ENCODE measurements at regions not wholly inside any gene's neighbourhood (a gene's known extent, or its start where the extent isn't known, plus 50 kb on each side); places are given as distances from the start of the nearest gene placed in this dataset.

GRCh38 chr10:78966844-78967488 is 101.8 kb upstream of the ZMIZ1 start:
- no peak for DNase-seq (ENCODE audit: extremely low read depth, low read depth)

GRCh38 chr10:78968300-78968942 is 100.3 kb upstream of the ZMIZ1 start:
- DNase-seq (ENCODE audit: extremely low read depth, low read depth) = no peak

- DNase-seq (ENCODE audit: extremely low read depth, low read depth) = no peak
Observed at GRCh38 chr10:78968943-78969342, 99.8 kb upstream of the ZMIZ1 start.

DNA sequence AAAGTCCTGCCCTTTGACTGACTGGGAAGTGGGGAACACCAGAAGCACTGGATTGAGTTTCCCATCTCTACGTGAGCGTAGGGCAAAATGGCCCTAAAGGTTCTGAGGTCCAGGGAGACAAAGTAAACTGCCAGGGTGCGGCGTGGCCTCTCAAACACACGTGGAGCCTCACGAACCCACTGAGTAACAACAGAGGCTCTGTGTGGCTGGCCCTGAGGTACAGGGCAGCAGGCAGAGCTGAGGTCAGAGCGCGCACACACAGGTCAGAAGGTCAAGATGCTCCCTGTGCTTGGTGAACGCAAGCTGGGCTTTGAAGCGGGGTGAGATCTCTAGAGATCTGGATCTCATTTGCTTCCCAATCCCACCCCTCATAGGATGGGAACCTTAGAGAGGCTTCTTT is 99.0 kb upstream of the ZMIZ1 start:
- no peak for DNase-seq (ENCODE audit: extremely low read depth, low read depth)

DNA sequence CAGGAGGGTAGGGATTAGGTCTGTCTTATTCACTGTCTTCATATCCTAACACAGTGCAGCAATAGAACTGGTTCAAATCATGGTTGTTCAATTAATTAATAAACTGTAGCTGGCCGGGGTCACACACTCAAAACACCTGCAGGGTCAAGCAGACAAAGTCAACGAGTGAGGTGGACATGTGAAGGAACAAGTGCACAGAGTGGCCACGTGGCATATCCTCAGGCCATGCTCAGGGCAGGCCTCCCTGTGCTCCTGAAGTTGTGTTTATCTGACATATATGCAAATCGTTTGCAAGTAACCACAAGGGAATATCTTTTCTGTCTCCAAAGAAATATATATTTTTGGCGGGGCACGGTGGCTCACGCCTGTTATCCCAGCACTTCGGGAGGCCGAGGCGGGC is 98.5 kb upstream of the ZMIZ1 start:
- no peak for DNase-seq (ENCODE audit: extremely low read depth, low read depth)

DNA sequence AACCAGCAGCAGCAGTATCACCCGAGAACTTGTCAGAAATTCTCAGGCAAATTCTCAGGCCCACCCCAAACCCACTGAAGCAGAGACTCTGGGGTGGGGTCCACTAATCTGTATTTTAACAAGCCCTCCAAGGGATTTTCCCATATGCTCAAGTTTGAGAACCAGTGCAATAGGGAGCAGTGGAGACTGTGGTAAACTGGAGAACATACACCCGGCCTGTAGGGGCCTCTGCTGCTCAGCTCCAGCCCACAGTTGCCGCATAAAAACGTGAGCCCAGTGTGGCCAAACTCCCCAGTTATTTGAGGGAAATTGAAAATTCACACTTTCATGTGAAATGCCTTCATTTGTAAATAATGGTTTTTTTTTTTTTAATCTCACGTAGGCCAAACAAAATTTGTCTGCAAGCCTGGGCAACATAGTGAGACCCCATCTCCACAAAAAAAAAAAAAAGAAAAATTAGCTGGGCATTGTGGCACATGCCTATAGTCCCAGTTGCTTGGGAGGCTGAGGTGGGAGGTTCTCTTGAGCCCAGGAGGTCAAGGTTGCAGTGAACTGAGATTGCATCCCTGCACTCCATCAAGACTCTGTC is 97.6 kb upstream of the ZMIZ1 start:
- DNase-seq (ENCODE audit: extremely low read depth, low read depth) = no peak

DNA sequence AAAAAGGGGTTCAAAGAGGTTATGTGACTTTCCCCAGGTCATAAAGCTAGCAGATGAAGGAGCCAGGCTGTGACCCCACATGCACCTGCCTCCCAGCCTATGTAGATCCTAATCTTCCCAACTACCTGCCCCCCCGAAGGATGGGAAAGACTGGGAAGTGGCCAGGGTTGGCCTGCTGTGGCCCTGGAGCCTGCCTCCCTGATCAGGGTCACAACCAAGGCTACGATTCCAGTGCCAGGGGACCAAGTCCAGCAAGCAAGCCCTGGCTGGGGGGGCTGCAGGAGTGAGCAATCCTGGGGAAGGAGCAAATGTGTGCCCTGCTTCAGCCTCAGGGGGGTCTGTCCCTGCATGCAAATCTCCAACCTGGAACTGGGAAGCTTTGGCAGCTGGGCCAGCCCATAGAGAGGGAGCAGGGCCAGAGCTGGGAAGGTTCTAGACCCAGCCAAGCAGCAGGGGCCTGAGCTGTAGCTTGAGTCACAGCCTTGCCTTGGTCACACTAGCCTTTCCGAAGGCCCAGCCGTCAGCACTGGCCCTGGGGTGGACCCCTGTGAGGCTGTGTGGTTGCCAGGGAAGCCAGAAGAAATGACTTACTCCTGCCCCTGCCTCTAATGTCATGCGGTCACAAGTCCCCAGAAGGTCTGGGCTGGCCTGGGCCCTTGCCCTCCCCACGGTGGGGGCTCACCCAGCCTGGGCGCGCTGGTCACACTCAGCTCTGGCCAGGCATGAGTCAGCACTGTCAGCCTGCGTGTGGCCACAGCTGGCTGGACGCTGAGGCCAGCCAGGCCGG is 96.4 kb upstream of the ZMIZ1 start:
- DNase-seq (ENCODE audit: extremely low read depth, low read depth) = peak; percentile 73

DNA sequence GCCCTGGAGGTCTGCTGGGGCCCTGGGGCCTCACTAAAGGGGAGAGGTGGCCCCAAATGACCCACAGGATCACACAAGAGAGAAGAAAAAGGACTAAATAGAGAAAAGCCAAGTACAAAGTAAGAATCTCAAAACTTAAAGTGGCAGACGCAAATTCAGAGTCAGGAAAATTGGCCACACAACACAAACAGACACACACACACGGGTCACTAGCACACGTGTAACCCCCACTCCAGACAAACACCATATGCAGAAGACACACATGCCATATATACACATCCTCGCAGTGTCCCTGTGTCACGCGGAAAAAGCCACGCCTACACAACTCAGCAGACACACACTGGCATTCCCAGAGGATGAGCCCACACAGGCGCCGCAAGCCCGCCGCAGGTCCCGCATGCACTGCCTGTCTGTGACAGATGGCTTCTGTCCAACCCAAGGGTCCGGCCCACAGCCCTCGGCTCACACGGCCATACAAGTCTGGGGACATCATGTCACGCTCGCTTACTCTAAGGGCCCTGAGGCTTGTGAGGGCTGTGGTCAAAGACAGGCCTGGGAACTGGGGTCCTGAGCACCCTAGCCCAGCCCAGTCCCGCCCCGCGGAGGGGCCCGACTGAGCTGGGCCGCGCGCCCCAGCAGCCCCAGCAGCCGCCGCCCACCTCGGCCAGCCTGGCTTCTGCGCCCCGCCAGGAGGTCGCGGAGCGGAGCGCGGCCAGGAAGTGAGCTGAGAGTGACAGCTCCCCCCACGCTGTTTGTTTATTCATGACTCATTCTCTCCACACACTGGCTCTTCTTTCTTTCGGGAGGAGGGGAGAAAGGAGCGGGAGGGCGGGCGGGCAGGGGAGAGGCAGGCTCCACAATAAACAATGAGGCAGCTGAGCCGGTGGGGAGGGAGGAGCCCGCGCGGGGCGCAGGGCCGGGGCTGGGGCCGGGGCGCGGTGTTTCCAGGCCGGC is 95.5 kb upstream of the ZMIZ1 start:
- DNase-seq (ENCODE audit: extremely low read depth, low read depth) = peak; percentile 96

DNA sequence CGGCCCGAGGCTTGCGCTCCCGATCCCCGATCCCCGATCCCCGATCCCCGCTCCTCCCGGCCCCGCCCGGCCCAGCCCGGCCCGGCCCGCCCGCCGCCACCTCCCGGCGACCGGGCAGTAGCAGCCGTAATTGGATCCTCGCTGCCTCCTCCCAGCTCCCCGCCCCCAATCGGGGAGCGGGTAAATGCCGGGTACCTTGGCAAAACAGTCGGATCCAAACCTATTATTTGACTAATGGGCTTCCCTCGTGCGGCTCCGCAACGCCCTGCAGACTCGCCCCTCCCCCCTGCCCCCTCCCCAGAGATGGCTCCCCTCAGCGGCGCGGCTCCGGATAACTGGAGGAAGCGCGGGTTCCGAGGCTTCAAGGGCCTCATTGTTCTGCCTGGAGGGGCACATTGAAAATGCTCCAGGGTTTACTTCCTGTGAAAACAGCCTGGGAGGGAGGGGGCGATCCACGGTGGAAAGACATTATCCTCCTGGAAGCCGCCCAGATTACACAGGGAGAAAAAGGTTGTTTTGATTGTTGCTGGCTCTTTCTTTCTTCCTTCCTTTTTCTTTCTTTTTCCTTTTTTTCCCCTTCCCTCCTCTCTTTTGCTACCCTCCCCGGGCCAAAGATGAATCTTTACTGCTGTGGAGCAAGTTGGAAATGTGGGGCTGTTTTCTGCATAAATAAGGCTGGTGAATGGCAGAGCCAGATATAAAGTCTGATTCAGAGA is 94.7 kb upstream of the ZMIZ1 start:
- peak; percentile 71 for DNase-seq (ENCODE audit: extremely low read depth, low read depth)

- DNase-seq (ENCODE audit: extremely low read depth, low read depth) = peak; percentile 66
Observed at GRCh38 chr10:78974617-78975317, 94.0 kb upstream of the ZMIZ1 start.

- no peak for DNase-seq (ENCODE audit: extremely low read depth, low read depth)
Observed at GRCh38 chr10:78975926-78976325, 92.8 kb upstream of the ZMIZ1 start.

DNA sequence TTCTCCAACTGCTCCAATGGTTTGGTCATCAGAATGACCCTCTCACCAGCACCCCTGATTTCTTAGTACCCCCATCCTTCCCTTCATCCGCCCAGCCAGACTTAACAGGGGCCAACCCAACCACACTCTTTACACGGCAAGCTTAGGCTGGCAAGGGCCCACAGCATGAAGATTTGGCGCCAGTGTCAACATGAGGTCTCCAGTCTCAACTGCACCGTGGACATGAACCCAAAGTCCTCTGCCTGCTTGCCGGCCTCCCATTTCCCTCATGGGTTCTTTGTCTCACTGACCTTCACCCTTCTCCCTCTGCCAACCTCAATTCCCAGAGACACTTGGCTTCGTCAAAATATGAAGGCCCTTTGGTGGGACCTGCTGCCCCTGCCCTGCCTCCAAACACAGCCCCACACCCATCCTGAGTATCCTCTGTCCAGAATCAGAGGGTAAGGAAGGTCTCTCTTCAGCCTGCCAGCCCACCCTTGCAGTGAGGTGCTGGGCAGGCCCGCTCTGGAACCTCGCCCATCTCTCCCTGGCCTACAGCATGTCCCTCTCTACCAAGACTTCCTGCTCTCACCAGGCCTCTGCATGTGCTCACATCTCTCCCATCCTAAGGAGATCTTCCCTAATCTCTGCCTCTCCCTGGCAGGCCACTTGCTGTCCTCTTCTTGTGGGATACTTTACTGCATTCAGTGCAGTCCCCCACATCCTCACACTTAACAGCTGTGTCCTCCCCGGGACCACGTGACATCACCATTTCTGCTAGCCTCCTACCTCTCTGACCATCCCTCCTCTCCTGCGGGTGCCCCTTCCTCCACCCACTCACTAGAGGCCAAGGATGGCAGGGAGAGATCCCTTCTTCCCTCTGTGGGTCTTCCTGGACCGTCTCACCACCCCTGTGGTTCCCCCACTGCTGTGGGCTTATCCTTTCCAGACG is 91.7 kb upstream of the ZMIZ1 start:
- no peak for DNase-seq (ENCODE audit: extremely low read depth, low read depth)

DNA sequence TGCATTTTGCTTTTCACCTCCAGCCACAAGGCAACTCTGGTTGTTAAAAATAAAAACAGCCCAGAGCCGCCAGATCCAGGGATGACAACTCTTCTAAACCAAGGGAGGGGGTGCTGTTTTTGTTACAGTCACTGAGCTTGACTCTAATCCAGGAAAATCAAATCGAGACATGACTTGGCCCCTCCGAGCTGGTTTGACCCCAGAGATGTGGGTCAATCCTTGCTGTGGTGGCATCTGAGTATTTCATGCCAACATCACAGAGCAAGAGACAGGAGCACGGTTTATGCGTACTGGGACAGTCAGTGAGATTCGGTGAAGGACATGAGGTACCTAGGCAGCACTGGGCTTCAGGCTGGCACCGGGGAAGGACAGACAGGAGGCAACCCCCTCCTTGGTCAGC is 88.8 kb upstream of the ZMIZ1 start:
- no peak for DNase-seq (ENCODE audit: extremely low read depth, low read depth)

DNA sequence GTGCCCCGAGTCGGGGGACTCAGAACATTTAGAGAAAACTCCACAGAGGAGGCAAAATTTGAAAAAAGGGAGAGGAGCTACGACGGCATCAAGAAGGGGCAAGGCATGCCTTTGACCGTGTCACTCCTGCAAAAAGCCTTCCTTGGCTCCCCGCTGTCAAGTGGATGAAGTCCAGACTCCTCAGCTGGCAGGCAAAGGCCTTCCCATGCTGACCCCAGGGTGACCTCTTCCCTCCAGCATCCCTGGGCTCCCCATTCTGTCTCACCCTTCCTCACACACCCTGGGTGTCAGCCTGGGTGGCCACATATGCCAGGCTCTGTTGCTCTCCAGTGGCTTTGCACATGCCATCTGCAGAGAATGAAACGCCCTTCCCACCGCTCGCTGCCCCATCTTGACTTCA is 88.4 kb upstream of the ZMIZ1 start:
- no peak for DNase-seq (ENCODE audit: extremely low read depth, low read depth)

- DNase-seq (ENCODE audit: extremely low read depth, low read depth) = no peak
Observed at GRCh38 chr10:78980815-78981214, 88.0 kb upstream of the ZMIZ1 start.

- DNase-seq (ENCODE audit: extremely low read depth, low read depth) = no peak
Observed at GRCh38 chr10:78981257-78981969, 87.4 kb upstream of the ZMIZ1 start.

DNA sequence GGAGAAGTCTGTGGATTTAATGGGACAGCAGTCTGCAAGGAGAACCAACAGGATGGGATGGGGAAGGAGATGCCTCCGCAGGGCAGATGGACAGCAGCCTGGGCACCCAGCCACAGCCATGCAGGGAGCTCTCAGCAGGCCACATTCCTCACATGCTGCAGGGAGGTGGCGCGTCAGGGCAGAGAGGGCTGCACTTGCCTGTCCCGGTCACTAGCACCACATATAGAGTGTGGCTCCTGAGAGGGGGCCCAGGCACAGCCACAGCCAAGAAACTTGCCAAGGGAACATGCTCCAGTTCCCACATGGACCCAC is 86.8 kb upstream of the ZMIZ1 start:
- no peak for DNase-seq (ENCODE audit: extremely low read depth, low read depth)

- DNase-seq (ENCODE audit: extremely low read depth, low read depth) = no peak
Observed at GRCh38 chr10:78982726-78983125, 86.0 kb upstream of the ZMIZ1 start.
